IMR-90 (cell line): ENCODE measurements at regions not wholly inside any gene's neighbourhood (a gene's known extent, or its start where the extent isn't known, plus 50 kb on each side); places are given as distances from the start of the nearest gene placed in this dataset.

Experiments used
- BHLHE40 ChIP-seq: fragments of 150-350 bp; IDR thresholded peaks from 2 replicates; pipeline ENCODE4 v1.6.1; 2016; ENCODE audit warnings: mild to moderate bottlenecking, low read depth, low read length
- MAZ ChIP-seq: IDR thresholded peaks from 2 replicates; pipeline ENCODE4 v1.6.1; 2012; ENCODE audit warnings: low read depth, mild to moderate bottlenecking, low read length, improper control_type of control experiment, moderate library complexity, borderline replicate concordance
- POLR2A ChIP-seq: IDR thresholded peaks from 2 replicates; pipeline ENCODE4 v1.6.1; 2012; ENCODE audit warnings: mild to moderate bottlenecking, low read depth, low read length
- RAD21 ChIP-seq: IDR thresholded peaks from 2 replicates; pipeline ENCODE4 v1.6.1; 2012; ENCODE audit warnings: low read length, improper control_type of control experiment
- SMC3 ChIP-seq: fragments of 150-350 bp; IDR thresholded peaks from 2 replicates; pipeline ENCODE4 v1.6.1; 2016; ENCODE audit warnings: low read depth, mild to moderate bottlenecking, antibody characterized with exemption, low read length, moderate library complexity
- TF ChIP-seq, protein P1 (sequence below): conservative IDR thresholded peaks from 2 replicates; pipeline ENCODE4 v1.5.1; 2012; ENCODE audit warnings: mild to moderate bottlenecking, low read depth, low read length, improper control_type of control experiment
- TF ChIP-seq, protein P2 (sequence below): fragments of 150-350 bp; IDR thresholded peaks from 2 replicates; pipeline ENCODE4 v1.6.1; 2017; ENCODE audit warnings: mild to moderate bottlenecking, antibody characterized with exemption, low read length, low read depth
- TF ChIP-seq, protein P3 (sequence below): fragments of 150-350 bp; IDR thresholded peaks from 2 replicates; pipeline ENCODE4 v1.6.1; 2016; ENCODE audit warnings: low read depth, mild to moderate bottlenecking, low read length, moderate library complexity, borderline replicate concordance

DNA sequence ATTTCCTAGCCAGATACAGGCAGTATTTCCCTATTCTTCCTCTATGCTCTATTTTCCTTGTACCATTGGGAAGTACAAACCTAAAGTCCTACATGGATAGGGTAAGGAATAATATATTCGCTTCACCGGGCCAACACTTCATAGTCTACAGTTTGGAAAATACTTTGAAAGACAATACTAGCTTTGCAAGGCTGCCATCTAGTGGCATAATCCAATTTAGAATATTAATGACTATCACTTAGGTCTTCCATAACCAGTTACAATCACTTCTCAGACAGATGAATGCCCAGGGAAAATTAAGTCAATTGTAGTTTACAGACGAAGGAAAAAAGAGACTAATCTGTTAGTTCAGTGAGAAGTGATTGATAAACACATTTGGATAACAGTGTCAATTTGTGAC is 141.0 kb upstream of the FAM47C start:
- TF ChIP-seq, protein P1, sequence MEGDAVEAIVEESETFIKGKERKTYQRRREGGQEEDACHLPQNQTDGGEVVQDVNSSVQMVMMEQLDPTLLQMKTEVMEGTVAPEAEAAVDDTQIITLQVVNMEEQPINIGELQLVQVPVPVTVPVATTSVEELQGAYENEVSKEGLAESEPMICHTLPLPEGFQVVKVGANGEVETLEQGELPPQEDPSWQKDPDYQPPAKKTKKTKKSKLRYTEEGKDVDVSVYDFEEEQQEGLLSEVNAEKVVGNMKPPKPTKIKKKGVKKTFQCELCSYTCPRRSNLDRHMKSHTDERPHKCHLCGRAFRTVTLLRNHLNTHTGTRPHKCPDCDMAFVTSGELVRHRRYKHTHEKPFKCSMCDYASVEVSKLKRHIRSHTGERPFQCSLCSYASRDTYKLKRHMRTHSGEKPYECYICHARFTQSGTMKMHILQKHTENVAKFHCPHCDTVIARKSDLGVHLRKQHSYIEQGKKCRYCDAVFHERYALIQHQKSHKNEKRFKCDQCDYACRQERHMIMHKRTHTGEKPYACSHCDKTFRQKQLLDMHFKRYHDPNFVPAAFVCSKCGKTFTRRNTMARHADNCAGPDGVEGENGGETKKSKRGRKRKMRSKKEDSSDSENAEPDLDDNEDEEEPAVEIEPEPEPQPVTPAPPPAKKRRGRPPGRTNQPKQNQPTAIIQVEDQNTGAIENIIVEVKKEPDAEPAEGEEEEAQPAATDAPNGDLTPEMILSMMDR: peak; percentile 57
- TF ChIP-seq SMC3: peak; percentile 48; the same call in 1 of the 2 replicates
- no peak for TF ChIP-seq MAZ
- TF ChIP-seq, protein P2, sequence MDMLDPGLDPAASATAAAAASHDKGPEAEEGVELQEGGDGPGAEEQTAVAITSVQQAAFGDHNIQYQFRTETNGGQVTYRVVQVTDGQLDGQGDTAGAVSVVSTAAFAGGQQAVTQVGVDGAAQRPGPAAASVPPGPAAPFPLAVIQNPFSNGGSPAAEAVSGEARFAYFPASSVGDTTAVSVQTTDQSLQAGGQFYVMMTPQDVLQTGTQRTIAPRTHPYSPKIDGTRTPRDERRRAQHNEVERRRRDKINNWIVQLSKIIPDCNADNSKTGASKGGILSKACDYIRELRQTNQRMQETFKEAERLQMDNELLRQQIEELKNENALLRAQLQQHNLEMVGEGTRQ: no peak
- TF ChIP-seq RAD21: peak; percentile 57
- TF ChIP-seq, protein P3, sequence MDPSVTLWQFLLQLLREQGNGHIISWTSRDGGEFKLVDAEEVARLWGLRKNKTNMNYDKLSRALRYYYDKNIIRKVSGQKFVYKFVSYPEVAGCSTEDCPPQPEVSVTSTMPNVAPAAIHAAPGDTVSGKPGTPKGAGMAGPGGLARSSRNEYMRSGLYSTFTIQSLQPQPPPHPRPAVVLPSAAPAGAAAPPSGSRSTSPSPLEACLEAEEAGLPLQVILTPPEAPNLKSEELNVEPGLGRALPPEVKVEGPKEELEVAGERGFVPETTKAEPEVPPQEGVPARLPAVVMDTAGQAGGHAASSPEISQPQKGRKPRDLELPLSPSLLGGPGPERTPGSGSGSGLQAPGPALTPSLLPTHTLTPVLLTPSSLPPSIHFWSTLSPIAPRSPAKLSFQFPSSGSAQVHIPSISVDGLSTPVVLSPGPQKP: no peak
- no peak for TF ChIP-seq POLR2A
- no peak for TF ChIP-seq BHLHE40
